ENCODE measurements at regions not wholly inside any gene's neighbourhood (a gene's known extent, or its start where the extent isn't known, plus 50 kb on each side); places are given as distances from the start of the nearest gene placed in this dataset.

DNA sequence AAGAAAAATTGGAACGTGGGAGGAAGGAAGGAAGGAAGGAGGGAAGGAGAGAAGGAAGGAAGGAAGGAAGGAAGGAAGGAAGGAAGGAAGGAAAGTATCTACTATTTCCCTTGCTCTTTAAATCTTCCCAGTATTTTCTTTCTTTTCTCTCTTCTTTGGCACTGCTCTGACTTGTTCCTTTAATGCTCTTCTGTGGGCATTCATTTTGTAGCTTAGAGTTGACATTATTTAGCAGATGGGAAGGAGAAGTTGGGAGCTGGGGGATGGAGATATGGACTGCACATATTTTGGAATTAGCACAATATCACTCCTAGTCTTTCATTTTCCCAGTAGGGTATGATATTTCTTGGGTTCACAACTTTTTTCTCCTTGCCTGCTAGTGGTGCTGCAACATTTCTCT, 152.2 kb downstream of the TFAP2B start:
- Histone ChIP-seq H3K27me3 (replicated peaks; ENCODE audit: insufficient read depth, low read length) (peaks cover 2% of the 10 kb centered on the region; the same call in 1 of the 2 replicates), H3K27ac (ENCODE audit: low read length) (no peak overlapping the region), H3K9me3 (replicated peaks; ENCODE audit: insufficient read depth, low read length) (no peaks in the 10 kb centered on the region), H3K9ac (ENCODE audit: low read length) (no peak overlapping the region), H3K4me3 (ENCODE audit: low read length) (no peak overlapping the region), H2AFZ (ENCODE audit: low read length) (no peak overlapping the region), H4K20me1 (ENCODE audit: insufficient read depth, low read length) (0 out of 2 replicates have a peak, but pooled peaks cover 3% of the 10 kb centered on the region), H3K4me2 (ENCODE audit: low read depth, low read length) (no peak overlapping the region), H3K79me2 (ENCODE audit: low read length) (no peaks in the 10 kb centered on the region), H3K9me2 (replicated peaks; ENCODE audit: insufficient read depth, low read length) (no peaks in the 10 kb centered on the region), H3F3A (ENCODE audit: insufficient read depth, low read length) (no peaks in the 10 kb centered on the region), H3K4me1 (ENCODE audit: low read length) (no peaks in the 10 kb centered on the region), H3K36me3 (replicated peaks; ENCODE audit: insufficient read depth, low read length) (no peaks in the 10 kb centered on the region)
- TF ChIP-seq EZH2 (optimal IDR thresholded peaks at IDR 0.05; ENCODE audit: low read depth, low read length), result no peak
- no peak for TF ChIP-seq CTCF (IDR thresholded peaks at IDR 0.05; ENCODE audit: low read length)
- no peak for DNase-seq

DNA sequence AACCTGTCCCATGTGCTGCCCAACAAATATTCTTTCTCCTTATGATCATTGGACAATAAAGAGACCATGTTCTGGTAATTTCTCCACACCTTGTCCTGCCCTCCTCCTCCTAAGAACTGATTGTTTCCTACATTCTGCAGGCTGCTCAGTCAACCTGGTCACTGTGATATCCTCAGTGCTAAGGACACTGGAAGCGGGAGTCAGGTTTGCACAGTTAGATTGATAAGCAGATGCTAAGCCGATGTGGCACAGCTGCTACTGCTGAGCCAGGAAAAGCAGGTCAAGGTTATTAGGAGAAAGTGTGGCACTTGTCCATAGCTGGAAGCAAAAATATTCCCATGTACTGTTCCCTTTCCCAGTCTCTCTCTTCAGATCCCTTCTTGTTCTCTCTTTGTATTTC, 154.8 kb downstream of the TFAP2B start:
- Histone ChIP-seq H3K9ac (ENCODE audit: low read length) (no peak overlapping the region), H3K36me3 (replicated peaks; ENCODE audit: insufficient read depth, low read length) (no peaks in the 10 kb centered on the region)

DNA sequence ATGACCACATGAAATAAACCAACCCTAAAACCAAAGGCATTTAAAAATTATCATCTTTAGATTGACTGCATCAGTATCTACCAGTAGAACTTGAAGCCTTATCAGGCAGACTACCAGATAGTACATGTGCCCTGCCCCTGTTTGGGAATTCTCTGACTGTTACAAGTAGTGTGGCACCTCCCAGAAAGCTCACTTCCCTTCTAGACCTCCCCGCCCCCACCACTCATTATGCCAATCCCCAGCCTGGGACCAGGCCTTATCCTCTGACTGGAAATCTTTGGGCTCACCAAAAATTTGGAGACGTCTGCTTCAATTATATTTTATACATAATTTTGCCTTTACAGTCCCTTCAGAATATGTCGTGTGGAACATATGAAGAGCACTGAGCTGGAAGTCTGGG, 155.6 kb downstream of the TFAP2B start:
- H3K4me1 ChIP-seq (ENCODE audit: low read length), result no peaks in the 10 kb centered on the region
- TF ChIP-seq EZH2 (optimal IDR thresholded peaks at IDR 0.05; ENCODE audit: low read depth, low read length) (no peak), CTCF (IDR thresholded peaks at IDR 0.05; ENCODE audit: low read length) (no peak), EZH2phosphoT487 (IDR thresholded peaks at IDR 0.05; ENCODE audit: low read length) (no peak)
- H3K9me2 ChIP-seq (replicated peaks; ENCODE audit: insufficient read depth, low read length), result no peaks in the 10 kb centered on the region

More for the DNA sequence above, 154.8 kb downstream of the TFAP2B start:
- H3F3A ChIP-seq (ENCODE audit: insufficient read depth, low read length), result no peaks in the 10 kb centered on the region
- no peaks in the 10 kb centered on the region for H3K79me2 ChIP-seq (ENCODE audit: low read length)
- H3K4me1 ChIP-seq (ENCODE audit: low read length), result no peaks in the 10 kb centered on the region
- no peak for DNase-seq
- no peak overlapping the region for H3K4me3 ChIP-seq (ENCODE audit: low read length)
- TF ChIP-seq EZH2 (optimal IDR thresholded peaks at IDR 0.05; ENCODE audit: low read depth, low read length) (no peak), CTCF (IDR thresholded peaks at IDR 0.05; ENCODE audit: low read length) (no peak), EZH2phosphoT487 (IDR thresholded peaks at IDR 0.05; ENCODE audit: low read length) (no peak)
- H3K4me2 ChIP-seq (ENCODE audit: low read depth, low read length), result no peak overlapping the region
- no peaks in the 10 kb centered on the region for H4K20me1 ChIP-seq (ENCODE audit: insufficient read depth, low read length)
- no peaks in the 10 kb centered on the region for H3K27me3 ChIP-seq (replicated peaks; ENCODE audit: insufficient read depth, low read length)
- no peak overlapping the region for H3K27ac ChIP-seq (ENCODE audit: low read length)
- no peaks in the 10 kb centered on the region for H3K9me2 ChIP-seq (replicated peaks; ENCODE audit: insufficient read depth, low read length)
- no peak overlapping the region for H2AFZ ChIP-seq (ENCODE audit: low read length)
- H3K9me3 ChIP-seq (replicated peaks; ENCODE audit: insufficient read depth, low read length), result no peaks in the 10 kb centered on the region

More for the DNA sequence above, 155.6 kb downstream of the TFAP2B start:
- no peak overlapping the region for H3K9ac ChIP-seq (ENCODE audit: low read length)
- no peaks in the 10 kb centered on the region for H3F3A ChIP-seq (ENCODE audit: insufficient read depth, low read length)
- no peaks in the 10 kb centered on the region for H3K9me3 ChIP-seq (replicated peaks; ENCODE audit: insufficient read depth, low read length)
- H3K4me3 ChIP-seq (ENCODE audit: low read length), result no peak overlapping the region
- no peak overlapping the region for H3K4me2 ChIP-seq (ENCODE audit: low read depth, low read length)
- H3K79me2 ChIP-seq (ENCODE audit: low read length), result no peaks in the 10 kb centered on the region
- H3K27ac ChIP-seq (ENCODE audit: low read length), result no peak overlapping the region
- no peaks in the 10 kb centered on the region for H4K20me1 ChIP-seq (ENCODE audit: insufficient read depth, low read length)
- H2AFZ ChIP-seq (ENCODE audit: low read length), result no peak overlapping the region
- no peaks in the 10 kb centered on the region for H3K27me3 ChIP-seq (replicated peaks; ENCODE audit: insufficient read depth, low read length)
- no peaks in the 10 kb centered on the region for H3K36me3 ChIP-seq (replicated peaks; ENCODE audit: insufficient read depth, low read length)
- no peak for DNase-seq
